HG02973 (cell line): ENCODE measurements at regions not wholly inside any gene's neighbourhood (a gene's known extent, or its start where the extent isn't known, plus 50 kb on each side); places are given as distances from the start of the nearest gene placed in this dataset.
"Not testable (repeated sequence)": the region's sequence is repeated elsewhere in the genome, so short reads cannot be mapped to it uniquely, and the experiment has no call there.

Experiments used
- ATAC-seq: cut with Tn5 transposase; IDR thresholded peaks from one replicate; pipeline ENCODE4 v1.9.1; 2021; ENCODE audit warnings: moderate library complexity; ENCODE audit not compliant: unreplicated experiment

- ATAC-seq = no peak
These were observed 332.4 kb upstream of the NRP1 start for GRCh38 chr10:33666686-33667480.

GRCh38 chr10:33665501-33665900, 331.0 kb upstream of the NRP1 start:
- ATAC-seq = no peak

GRCh38 chr10:33664070-33664469, 329.6 kb upstream of the NRP1 start:
- ATAC-seq = no peak

- no peak for ATAC-seq
These were observed 327.3 kb upstream of the NRP1 start for GRCh38 chr10:33661580-33662336.

GRCh38 chr10:33660329-33660728, 325.9 kb upstream of the NRP1 start:
- ATAC-seq = no peak

- ATAC-seq = no peak
These were observed 323.4 kb upstream of the NRP1 start for GRCh38 chr10:33657913-33658312.

GRCh38 chr10:33657154-33657908, 322.9 kb upstream of the NRP1 start:
- no peak for ATAC-seq

GRCh38 chr10:33655921-33656320, 321.5 kb upstream of the NRP1 start:
- no peak for ATAC-seq

GRCh38 chr10:33655165-33655815, 320.8 kb upstream of the NRP1 start:
- ATAC-seq = no peak

GRCh38 chr10:33653584-33654367, 319.3 kb upstream of the NRP1 start:
- no peak for ATAC-seq

- no peak for ATAC-seq
These were observed 318.4 kb upstream of the NRP1 start for GRCh38 chr10:33652870-33653269.

- not testable (repeated sequence) for ATAC-seq
These were observed 315.7 kb upstream of the NRP1 start for GRCh38 chr10:33650131-33650530.

- no peak for ATAC-seq
These were observed 308.6 kb upstream of the NRP1 start for GRCh38 chr10:33643042-33643441.

- ATAC-seq = no peak
These were observed 304.4 kb upstream of the NRP1 start for GRCh38 chr10:33638891-33639290.

GRCh38 chr10:33638374-33638773, 303.9 kb upstream of the NRP1 start:
- no peak for ATAC-seq

- no peak for ATAC-seq
These were observed 301.6 kb upstream of the NRP1 start for GRCh38 chr10:33635967-33636515.

GRCh38 chr10:33632432-33632831, 298.0 kb upstream of the NRP1 start:
- no peak for ATAC-seq

- ATAC-seq = no peak
These were observed 297.5 kb upstream of the NRP1 start for GRCh38 chr10:33631991-33632390.

GRCh38 chr10:33630761-33631160, 296.3 kb upstream of the NRP1 start:
- ATAC-seq = no peak

- ATAC-seq = no peak
These were observed 293.1 kb upstream of the NRP1 start for GRCh38 chr10:33627611-33628010.
